GM23248 (cell line): ENCODE measurements at regions not wholly inside any gene's neighbourhood (a gene's known extent, or its start where the extent isn't known, plus 50 kb on each side); places are given as distances from the start of the nearest gene placed in this dataset.

Experiments used
- EZH2 ChIP-seq: fragments of 200-600 bp; sonication (generic); IDR thresholded peaks from 2 replicates; pipeline ENCODE4 v1.6.1; 2018; ENCODE audit warnings: antibody characterized with exemption, mild to moderate bottlenecking; ENCODE audit not compliant: insufficient read depth, poor library complexity, severe bottlenecking
- EZH2phosphoT487 ChIP-seq: fragments of 200-600 bp; sonication (generic); IDR thresholded peaks from 2 replicates; pipeline ENCODE4 v1.6.1; 2018; ENCODE audit warnings: antibody characterized with exemption, moderate library complexity, mild to moderate bottlenecking, low read depth; ENCODE audit not compliant: insufficient read depth

DNA sequence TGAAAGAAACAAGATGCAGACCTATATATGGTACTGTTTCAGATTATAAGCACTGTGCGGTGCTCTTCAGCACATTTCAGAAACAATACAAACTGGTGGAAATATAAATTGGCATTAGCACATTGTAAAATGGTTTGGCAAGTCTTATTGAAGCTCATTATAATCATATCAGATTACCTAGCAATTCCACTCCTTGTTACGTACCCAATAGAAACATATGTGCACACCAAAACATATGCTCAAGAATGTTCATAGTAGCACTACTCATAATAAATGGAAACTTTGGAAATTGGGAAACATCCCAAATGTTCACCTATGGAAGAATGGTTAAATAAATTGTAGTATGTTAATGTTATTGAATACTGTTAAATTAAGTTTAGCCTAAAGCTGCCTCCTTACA is 54.9 kb upstream of the PLEKHG1 start:
- TF ChIP-seq EZH2 = no peak
- no peak for TF ChIP-seq EZH2phosphoT487
